ENCODE measurements at regions not wholly inside any gene's neighbourhood (a gene's known extent, or its start where the extent isn't known, plus 50 kb on each side); places are given as distances from the start of the nearest gene placed in this dataset.

DNA sequence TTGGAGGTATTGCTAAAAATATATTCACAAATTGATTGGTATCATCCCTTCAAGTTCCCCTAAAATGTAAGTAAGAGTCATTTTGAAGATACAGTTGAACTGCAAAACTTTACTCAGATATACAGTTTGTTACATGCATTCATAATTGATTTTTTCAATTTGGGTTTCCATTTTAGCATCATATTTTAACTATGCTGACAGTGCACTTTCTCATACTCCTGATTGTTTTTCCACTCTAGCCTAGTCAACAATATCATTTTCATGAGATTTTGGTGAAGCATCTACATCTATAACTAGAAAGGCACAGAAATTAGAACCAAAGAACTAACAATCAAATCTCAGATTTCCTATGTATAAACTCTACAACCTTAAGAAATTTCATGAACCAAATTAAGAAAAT is 2850.4 kb upstream of the PCDH20 start:
- H2BK5ac ChIP-seq (ENCODE audit: insufficient read length, low read length) = no peak overlapping the region
- DNase-seq = no peak
- H2BK20ac ChIP-seq (ENCODE audit: low read depth, low read length, poor library complexity, severe bottlenecking) = no peak overlapping the region
- Mint-ChIP-seq H3K4me1 (no peaks in the 10 kb centered on the region), H3K27ac (no peak overlapping the region), H3K9me3 (peaks cover 25 to 29% of the 10 kb centered on the region in 2 experiments), H3K36me3 (ENCODE audit: insufficient read depth in 1 of 3, low read depth in 3 of 3) (peaks cover 15 to 27% (median 21%) of the 10 kb centered on the region in 3 experiments), H3K4me3 (no peak overlapping the region), H3K27me3 (ENCODE audit: low read depth) (no peaks in the 10 kb centered on the region)
- no peak overlapping the region for H3K56ac ChIP-seq (ENCODE audit: insufficient read length, low read depth, low read length)
- H4K8ac ChIP-seq (replicated peaks; ENCODE audit: insufficient read length, low read depth, low read length) = no peak overlapping the region
- no peak overlapping the region for H4K5ac ChIP-seq (ENCODE audit: insufficient read length, low read depth, low read length)
- H2BK12ac ChIP-seq (ENCODE audit: insufficient read length, low read depth, low read length) = no peak overlapping the region
- H3K9me3 ChIP-seq (ENCODE audit: control insufficient read depth, low read depth, low read length) = peaks cover 7% of the 10 kb centered on the region
- no peak overlapping the region for H3T11ph ChIP-seq (ENCODE audit: low read length)
- no peaks in the 10 kb centered on the region for H3K23me2 ChIP-seq (ENCODE audit: insufficient read length, low read depth, low read length, poor library complexity, severe bottlenecking)
- H3K23ac ChIP-seq (ENCODE audit: insufficient read length, low read depth, low read length) = no peak overlapping the region
- H2BK15ac ChIP-seq (ENCODE audit: low read depth, low read length) = no peak overlapping the region
- no peaks in the 10 kb centered on the region for H3K4me1 ChIP-seq (ENCODE audit: insufficient read depth, low read length)
- H3K27ac ChIP-seq (ENCODE audit: insufficient read length, low read depth, low read length) = no peak overlapping the region
- no peak overlapping the region for H3K9ac ChIP-seq (ENCODE audit: extremely low read depth, insufficient read length, low read length)
- no peaks in the 10 kb centered on the region for H4K20me1 ChIP-seq (ENCODE audit: control insufficient read depth, insufficient read depth, insufficient read length)
- no peak overlapping the region for H2AFZ ChIP-seq (ENCODE audit: low read length)
- no peak overlapping the region for H3K14ac ChIP-seq (ENCODE audit: insufficient read depth, low read length)
- TF ChIP-seq, protein P1, sequence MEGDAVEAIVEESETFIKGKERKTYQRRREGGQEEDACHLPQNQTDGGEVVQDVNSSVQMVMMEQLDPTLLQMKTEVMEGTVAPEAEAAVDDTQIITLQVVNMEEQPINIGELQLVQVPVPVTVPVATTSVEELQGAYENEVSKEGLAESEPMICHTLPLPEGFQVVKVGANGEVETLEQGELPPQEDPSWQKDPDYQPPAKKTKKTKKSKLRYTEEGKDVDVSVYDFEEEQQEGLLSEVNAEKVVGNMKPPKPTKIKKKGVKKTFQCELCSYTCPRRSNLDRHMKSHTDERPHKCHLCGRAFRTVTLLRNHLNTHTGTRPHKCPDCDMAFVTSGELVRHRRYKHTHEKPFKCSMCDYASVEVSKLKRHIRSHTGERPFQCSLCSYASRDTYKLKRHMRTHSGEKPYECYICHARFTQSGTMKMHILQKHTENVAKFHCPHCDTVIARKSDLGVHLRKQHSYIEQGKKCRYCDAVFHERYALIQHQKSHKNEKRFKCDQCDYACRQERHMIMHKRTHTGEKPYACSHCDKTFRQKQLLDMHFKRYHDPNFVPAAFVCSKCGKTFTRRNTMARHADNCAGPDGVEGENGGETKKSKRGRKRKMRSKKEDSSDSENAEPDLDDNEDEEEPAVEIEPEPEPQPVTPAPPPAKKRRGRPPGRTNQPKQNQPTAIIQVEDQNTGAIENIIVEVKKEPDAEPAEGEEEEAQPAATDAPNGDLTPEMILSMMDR (conservative IDR thresholded peaks at IDR 0.05) = no peak
- H2AK5ac ChIP-seq (ENCODE audit: insufficient read length, low read length) = no peak overlapping the region
- no peaks in the 10 kb centered on the region for H3K79me1 ChIP-seq (ENCODE audit: insufficient read depth, low read depth, low read length, poor library complexity, severe bottlenecking)
- H4K91ac ChIP-seq (ENCODE audit: insufficient read length, low read depth, low read length) = no peak overlapping the region
- no peak overlapping the region for H3K4ac ChIP-seq (ENCODE audit: low read depth, low read length)
- no peaks in the 10 kb centered on the region; the same call in 1 of the 2 replicates for H3K27me3 ChIP-seq (ENCODE audit: insufficient read depth, low read length)
- no peak overlapping the region for H3K18ac ChIP-seq (ENCODE audit: insufficient read length, low read depth, low read length)
- no peaks in the 10 kb centered on the region for H3K79me2 ChIP-seq (ENCODE audit: insufficient read depth, low read length)
- no peak overlapping the region for H2BK120ac ChIP-seq (ENCODE audit: low read depth, low read length, poor library complexity, severe bottlenecking)
- H3K4me2 ChIP-seq (ENCODE audit: insufficient read depth, insufficient read length, low read length) = no peak overlapping the region
